MM.1S (cell line): ENCODE measurements at regions not wholly inside any gene's neighbourhood (a gene's known extent, or its start where the extent isn't known, plus 50 kb on each side); places are given as distances from the start of the nearest gene placed in this dataset.

ENCODE experiments used
- DNase-seq: peaks from one replicate; pipeline ENCODE4 v3.0.0-alpha.2; 2015
- H2AFZ ChIP-seq: fragments of 300-600 bp; sonication (generic); 2 replicates; pipeline ENCODE4 v1.6.0; 2016; ENCODE audit warnings: antibody characterized with exemption, low read length
- H3F3A ChIP-seq: fragments of 300-600 bp; sonication (generic); 2 replicates; pipeline ENCODE4 v1.6.1; 2016; ENCODE audit warnings: mild to moderate bottlenecking, antibody characterized with exemption, low read length, moderate library complexity, mixed read lengths; ENCODE audit not compliant: insufficient read depth
- H3K27ac ChIP-seq: fragments of 300-600 bp; sonication (generic); 2 replicates; pipeline ENCODE4 v1.5.1; 2016; ENCODE audit warnings: mild to moderate bottlenecking, low read length
- H3K27me3 ChIP-seq: fragments of 300-600 bp; sonication (generic); replicated peaks from 2 replicates; pipeline ENCODE4 v1.6.0; 2016; ENCODE audit warnings: low read length; ENCODE audit not compliant: insufficient read depth
- H3K36me3 ChIP-seq: fragments of 300-600 bp; sonication (generic); replicated peaks from 2 replicates; pipeline ENCODE4 v1.6.1; 2016; ENCODE audit warnings: mild to moderate bottlenecking, low read length, mixed read lengths; ENCODE audit not compliant: insufficient read depth
- H3K4me1 ChIP-seq: fragments of 300-600 bp; sonication (generic); 2 replicates; pipeline ENCODE4 v1.6.1; 2016; ENCODE audit warnings: low read length, mixed read lengths
- H3K4me2 ChIP-seq: fragments of 300-600 bp; sonication (generic); 2 replicates; pipeline ENCODE4 v1.6.0; 2016; ENCODE audit warnings: low read depth, low read length
- H3K4me3 ChIP-seq: fragments of 300-600 bp; sonication (generic); 2 replicates; pipeline ENCODE4 v1.5.1; 2016; ENCODE audit warnings: low read length, mixed read lengths
- H3K79me2 ChIP-seq: fragments of 300-600 bp; sonication (generic); 2 replicates; pipeline ENCODE4 v1.6.1; 2016; ENCODE audit warnings: mixed run types, low read length, mixed read lengths
- H3K9ac ChIP-seq: fragments of 300-600 bp; sonication (generic); 2 replicates; pipeline ENCODE4 v1.6.1; 2016; ENCODE audit warnings: low read length, mixed read lengths
- H3K9me2 ChIP-seq: fragments of 300-600 bp; sonication (generic); replicated peaks from 2 replicates; pipeline ENCODE4 v1.6.1; 2016; ENCODE audit warnings: mild to moderate bottlenecking, low read length, mixed read lengths; ENCODE audit not compliant: insufficient read depth
- H3K9me3 ChIP-seq: fragments of 300-600 bp; sonication (generic); replicated peaks from 2 replicates; pipeline ENCODE4 v1.6.1; 2016; ENCODE audit warnings: mild to moderate bottlenecking, low read length, mixed read lengths; ENCODE audit not compliant: insufficient read depth
- H4K20me1 ChIP-seq: fragments of 300-600 bp; sonication (generic); 2 replicates; pipeline ENCODE4 v1.6.1; 2016; ENCODE audit warnings: mild to moderate bottlenecking, low read length, moderate library complexity, mixed read lengths; ENCODE audit not compliant: insufficient read depth
- EZH2 ChIP-seq: fragments of 300-600 bp; sonication (generic); optimal IDR thresholded peaks from 2 replicates; pipeline ENCODE3; 2017; ENCODE audit warnings: low read depth, mild to moderate bottlenecking, antibody characterized with exemption, low read length, mixed read lengths
- EZH2phosphoT487 ChIP-seq: fragments of 300-600 bp; sonication (generic); IDR thresholded peaks from 2 replicates; pipeline ENCODE4 v1.6.1; 2018; ENCODE audit warnings: antibody characterized with exemption, low read length
- TF ChIP-seq, protein P1 (sequence below): fragments of 300-600 bp; sonication (generic); IDR thresholded peaks from 2 replicates; pipeline ENCODE4 v1.5.1; 2016; ENCODE audit warnings: antibody characterized with exemption, low read length, mixed read lengths

DNA sequence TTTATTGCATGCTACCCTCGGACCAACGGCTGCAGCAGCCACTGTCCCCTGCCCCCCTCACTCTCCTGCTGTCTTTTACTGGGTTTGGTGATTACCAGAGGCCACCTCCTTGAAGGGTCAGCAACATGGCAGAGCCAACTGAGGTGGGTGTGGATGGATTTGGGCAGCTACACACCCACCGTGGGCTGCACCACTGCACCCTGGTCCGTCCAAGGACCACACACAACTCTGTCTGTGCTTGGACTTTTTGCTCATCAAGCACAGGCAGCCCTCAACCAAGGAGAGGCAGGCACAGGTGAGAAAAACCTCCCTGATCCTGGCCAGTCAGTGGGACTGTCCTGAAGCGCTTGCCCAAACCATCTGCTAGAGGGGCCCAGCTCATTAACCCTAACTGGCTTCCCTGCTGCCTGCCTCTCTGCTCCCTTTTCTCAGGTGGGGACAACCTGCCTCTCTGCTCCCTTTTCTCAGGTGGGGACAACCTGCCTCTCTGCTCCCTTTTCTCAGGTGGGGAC is 239.5 kb upstream of the PITRM1 start:
- Histone ChIP-seq H3K79me2 (no peaks in the 10 kb centered on the region), H3K9me3 (no peaks in the 10 kb centered on the region), H3K36me3 (no peaks in the 10 kb centered on the region), H3K27me3 (no peaks in the 10 kb centered on the region), H3K4me1 (no peaks in the 10 kb centered on the region), H3K9ac (no peak overlapping the region), H4K20me1 (no peaks in the 10 kb centered on the region), H3K4me3 (no peak overlapping the region), H3F3A (no peaks in the 10 kb centered on the region), H2AFZ (no peak overlapping the region), H3K9me2 (no peaks in the 10 kb centered on the region), H3K4me2 (no peak overlapping the region), H3K27ac (no peak overlapping the region)
- TF ChIP-seq, protein P1, sequence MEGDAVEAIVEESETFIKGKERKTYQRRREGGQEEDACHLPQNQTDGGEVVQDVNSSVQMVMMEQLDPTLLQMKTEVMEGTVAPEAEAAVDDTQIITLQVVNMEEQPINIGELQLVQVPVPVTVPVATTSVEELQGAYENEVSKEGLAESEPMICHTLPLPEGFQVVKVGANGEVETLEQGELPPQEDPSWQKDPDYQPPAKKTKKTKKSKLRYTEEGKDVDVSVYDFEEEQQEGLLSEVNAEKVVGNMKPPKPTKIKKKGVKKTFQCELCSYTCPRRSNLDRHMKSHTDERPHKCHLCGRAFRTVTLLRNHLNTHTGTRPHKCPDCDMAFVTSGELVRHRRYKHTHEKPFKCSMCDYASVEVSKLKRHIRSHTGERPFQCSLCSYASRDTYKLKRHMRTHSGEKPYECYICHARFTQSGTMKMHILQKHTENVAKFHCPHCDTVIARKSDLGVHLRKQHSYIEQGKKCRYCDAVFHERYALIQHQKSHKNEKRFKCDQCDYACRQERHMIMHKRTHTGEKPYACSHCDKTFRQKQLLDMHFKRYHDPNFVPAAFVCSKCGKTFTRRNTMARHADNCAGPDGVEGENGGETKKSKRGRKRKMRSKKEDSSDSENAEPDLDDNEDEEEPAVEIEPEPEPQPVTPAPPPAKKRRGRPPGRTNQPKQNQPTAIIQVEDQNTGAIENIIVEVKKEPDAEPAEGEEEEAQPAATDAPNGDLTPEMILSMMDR = no peak
- TF ChIP-seq EZH2phosphoT487 = no peak
- no peak for TF ChIP-seq EZH2
- DNase-seq = no peak

GRCh38 chr10:3411044-3411443 is 238.5 kb upstream of the PITRM1 start:
- no peaks in the 10 kb centered on the region for H3K4me1 ChIP-seq
- no peak overlapping the region for H3K4me3 ChIP-seq
- H3K9ac ChIP-seq = no peak overlapping the region
- H4K20me1 ChIP-seq = no peaks in the 10 kb centered on the region
- no peak overlapping the region for H3K4me2 ChIP-seq
- H3K27ac ChIP-seq = no peak overlapping the region
- no peak for DNase-seq
- H3K27me3 ChIP-seq = no peaks in the 10 kb centered on the region
- no peak overlapping the region for H2AFZ ChIP-seq
- H3K9me2 ChIP-seq = no peaks in the 10 kb centered on the region
- H3K36me3 ChIP-seq = no peaks in the 10 kb centered on the region
- no peaks in the 10 kb centered on the region for H3K79me2 ChIP-seq
- H3F3A ChIP-seq = no peaks in the 10 kb centered on the region
- TF ChIP-seq, protein P1 = no peak
- TF ChIP-seq EZH2phosphoT487 (no peak), EZH2 (no peak)
- no peaks in the 10 kb centered on the region for H3K9me3 ChIP-seq

GRCh38 chr10:3409928-3410327 is 237.3 kb upstream of the PITRM1 start:
- H3K4me1 ChIP-seq = no peaks in the 10 kb centered on the region
- no peaks in the 10 kb centered on the region for H3K9me3 ChIP-seq
- H3F3A ChIP-seq = no peaks in the 10 kb centered on the region
- no peak overlapping the region for H3K27ac ChIP-seq
- H2AFZ ChIP-seq = no peak overlapping the region
- no peak for DNase-seq
- no peaks in the 10 kb centered on the region for H4K20me1 ChIP-seq
- H3K79me2 ChIP-seq = no peaks in the 10 kb centered on the region
- no peaks in the 10 kb centered on the region for H3K36me3 ChIP-seq
- no peaks in the 10 kb centered on the region for H3K27me3 ChIP-seq
- TF ChIP-seq EZH2phosphoT487 (no peak), EZH2 (no peak)
- TF ChIP-seq, protein P1 = no peak
- no peak overlapping the region for H3K4me2 ChIP-seq
- H3K9ac ChIP-seq = no peak overlapping the region
- no peaks in the 10 kb centered on the region for H3K9me2 ChIP-seq
- H3K4me3 ChIP-seq = no peak overlapping the region
